ENCODE measurements at regions not wholly inside any gene's neighbourhood (a gene's known extent, or its start where the extent isn't known, plus 50 kb on each side); places are given as distances from the start of the nearest gene placed in this dataset.
"Not testable (repeated sequence)": the region's sequence is repeated elsewhere in the genome, so short reads cannot be mapped to it uniquely, and the experiment has no call there.

- DNase-seq (ENCODE audit: low read depth in 4 of 4, low spot score in 2 of 4), result no peak
These were observed 172.2 kb upstream of the ANKRD55 start for GRCh38 chr5:56405116-56405908.

GRCh38 chr5:56402266-56403220 lies 169.4 kb upstream of the ANKRD55 start:
- DNase-seq (ENCODE audit: low read depth in 4 of 4, low spot score in 2 of 4), result no peak

- not testable (repeated sequence) for DNase-seq (ENCODE audit: low read depth in 4 of 4, low spot score in 2 of 4)
These were observed 164.7 kb upstream of the ANKRD55 start for GRCh38 chr5:56397796-56398195.

- no peak for DNase-seq (ENCODE audit: low read depth in 4 of 4, low spot score in 2 of 4)
These were observed 163.5 kb upstream of the ANKRD55 start for GRCh38 chr5:56396634-56397033.

GRCh38 chr5:56389261-56389660 lies 156.1 kb upstream of the ANKRD55 start:
- no peak for DNase-seq (ENCODE audit: low read depth in 4 of 4, low spot score in 2 of 4)

GRCh38 chr5:56388229-56388985 lies 155.3 kb upstream of the ANKRD55 start:
- DNase-seq (ENCODE audit: low read depth in 4 of 4, low spot score in 2 of 4), result peak in 2 of 4 donors; percentile 31 to 32

GRCh38 chr5:56386046-56386445 lies 152.9 kb upstream of the ANKRD55 start:
- no peak for DNase-seq (ENCODE audit: low read depth in 4 of 4, low spot score in 2 of 4)

- peak in 1 of 4 donors; percentile 28 for DNase-seq (ENCODE audit: low read depth in 4 of 4, low spot score in 2 of 4)
These were observed 151.1 kb upstream of the ANKRD55 start for GRCh38 chr5:56384186-56384585.

GRCh38 chr5:56383761-56384160 lies 150.6 kb upstream of the ANKRD55 start:
- no peak for DNase-seq (ENCODE audit: low read depth in 4 of 4, low spot score in 2 of 4)

- DNase-seq (ENCODE audit: low read depth in 4 of 4, low spot score in 2 of 4), result no peak
These were observed 149.8 kb upstream of the ANKRD55 start for GRCh38 chr5:56382896-56383295.

GRCh38 chr5:56377573-56377972 lies 144.4 kb upstream of the ANKRD55 start:
- no peak for DNase-seq (ENCODE audit: low read depth in 4 of 4, low spot score in 2 of 4)

- DNase-seq (ENCODE audit: low read depth in 4 of 4, low spot score in 2 of 4), result no peak
These were observed 143.0 kb upstream of the ANKRD55 start for GRCh38 chr5:56376128-56376527.

- no peak for DNase-seq (ENCODE audit: low read depth in 4 of 4, low spot score in 2 of 4)
These were observed 141.9 kb upstream of the ANKRD55 start for GRCh38 chr5:56375011-56375410.

GRCh38 chr5:56372491-56372890 lies 139.4 kb upstream of the ANKRD55 start:
- not testable (repeated sequence) for DNase-seq (ENCODE audit: low read depth in 4 of 4, low spot score in 2 of 4)

GRCh38 chr5:56369361-56369811 lies 136.3 kb upstream of the ANKRD55 start:
- DNase-seq (ENCODE audit: low read depth in 4 of 4, low spot score in 2 of 4), result no peak

- DNase-seq (ENCODE audit: low read depth in 4 of 4, low spot score in 2 of 4), result no peak
These were observed 134.6 kb upstream of the ANKRD55 start for GRCh38 chr5:56367748-56368147.

GRCh38 chr5:56366986-56367385 lies 133.9 kb upstream of the ANKRD55 start:
- no peak for DNase-seq (ENCODE audit: low read depth in 4 of 4, low spot score in 2 of 4)

- no peak for DNase-seq (ENCODE audit: low read depth in 4 of 4, low spot score in 2 of 4)
These were observed 128.3 kb upstream of the ANKRD55 start for GRCh38 chr5:56361398-56361797.

- no peak for DNase-seq (ENCODE audit: low read depth in 4 of 4, low spot score in 2 of 4)
These were observed 127.7 kb upstream of the ANKRD55 start for GRCh38 chr5:56360816-56361215.

GRCh38 chr5:56359809-56360685 lies 126.9 kb upstream of the ANKRD55 start:
- DNase-seq (ENCODE audit: low read depth in 4 of 4, low spot score in 2 of 4), result peak in 1 of 4 donors; percentile 21

All from left renal cortex interstitium (tissue), 4 donors.